Spinal cord (tissue), 9 donors: ENCODE measurements at regions not wholly inside any gene's neighbourhood (a gene's known extent, or its start where the extent isn't known, plus 50 kb on each side); places are given as distances from the start of the nearest gene placed in this dataset.

Experiments
- DNase-seq, 6 donors: peaks; one replicate each; pipeline versions ENCODE4 v3.0.0 to v3.0.0-alpha.2; 2013 to 2015; ENCODE audit warnings: low spot score in 6 of 6, low read depth in 4 of 6
- H3K27ac ChIP-seq: one replicate; pipeline ENCODE4 v1.5.1; 2013; ENCODE audit warnings: low read depth, low read length, control low read depth
- H3K27me3 ChIP-seq: one replicate; pipeline ENCODE4 v1.6.1; 2013; ENCODE audit warnings: low read length; ENCODE audit not compliant: control insufficient read depth, insufficient read depth
- H3K36me3 ChIP-seq: one replicate; pipeline ENCODE4 v1.6.1; 2013; ENCODE audit warnings: low read length; ENCODE audit not compliant: control insufficient read depth, insufficient read depth
- H3K4me1 ChIP-seq: one replicate; pipeline ENCODE4 v1.6.1; 2013; ENCODE audit warnings: low read length; ENCODE audit not compliant: control insufficient read depth, insufficient read depth
- H3K4me3 ChIP-seq: one replicate; pipeline ENCODE4 v1.5.1; 2013; ENCODE audit warnings: low read depth, low read length, control low read depth
- H3K9me3 ChIP-seq: one replicate; pipeline ENCODE4 v1.6.1; 2013; ENCODE audit warnings: low read length; ENCODE audit not compliant: control insufficient read depth, insufficient read depth
- WGBS: methylation state at CpG from one replicate; pipeline ENCODE4 v1.1.5; 2013; ENCODE audit warnings: missing lambda C conversion rate; ENCODE audit not compliant: insufficient coverage; 5-methylcytosine and 5-hydroxymethylcytosine counted together
- donor health status: healthy.

DNA sequence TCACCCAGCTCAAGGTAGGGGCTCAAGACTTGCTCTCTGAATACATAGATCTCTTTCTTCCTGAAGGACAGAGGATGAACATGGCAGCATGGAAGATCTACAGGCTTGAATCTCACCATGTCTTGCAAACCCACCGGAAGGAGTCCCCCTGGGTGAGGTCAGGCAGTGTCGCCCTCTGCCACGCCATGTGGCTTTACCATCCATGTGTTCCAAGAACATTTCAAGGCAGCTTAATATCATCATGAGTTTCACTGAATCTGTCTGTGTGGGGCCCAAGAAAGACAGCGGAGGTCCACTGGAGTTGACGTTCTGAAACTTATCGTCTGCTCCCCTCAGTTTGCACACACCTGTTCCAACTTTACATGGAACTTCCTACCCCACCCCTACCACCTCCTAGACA is 1202.6 kb downstream of the TBC1D22A start:
- H3K9me3 ChIP-seq = no peaks in the 10 kb centered on the region
- no peak overlapping the region for H3K27ac ChIP-seq
- no peaks in the 10 kb centered on the region for H3K4me1 ChIP-seq
- 98% methylated on average over 4 of the region's 6 CpGs for WGBS
- H3K4me3 ChIP-seq = no peak overlapping the region
- no peak for DNase-seq
- no peaks in the 10 kb centered on the region for H3K27me3 ChIP-seq
- no peaks in the 10 kb centered on the region for H3K36me3 ChIP-seq

DNA sequence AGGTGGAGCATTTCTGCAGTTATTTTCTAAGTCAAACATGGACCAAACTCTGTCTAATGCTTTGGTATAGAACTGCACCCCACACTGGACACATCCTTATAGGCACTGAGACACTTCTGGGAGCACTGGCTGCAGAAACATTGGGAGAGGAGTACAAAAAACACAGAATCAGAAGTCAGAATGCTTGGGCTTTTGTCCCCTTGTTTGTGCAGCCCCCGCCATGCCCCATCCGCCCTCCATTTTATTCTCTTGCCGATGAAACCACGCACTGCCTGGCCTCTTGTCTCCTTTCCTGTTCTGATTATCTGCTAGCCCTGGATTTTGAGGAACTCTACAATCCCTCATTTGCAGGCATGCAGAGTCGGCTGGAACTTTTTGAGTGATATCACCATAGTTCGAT is 1201.2 kb downstream of the TBC1D22A start:
- Histone ChIP-seq H3K36me3 (no peaks in the 10 kb centered on the region), H3K27ac (no peak overlapping the region), H3K4me3 (no peak overlapping the region), H3K4me1 (no peaks in the 10 kb centered on the region), H3K9me3 (no peaks in the 10 kb centered on the region), H3K27me3 (no peaks in the 10 kb centered on the region)
- 84% methylated on average over 4 of the region's 6 CpGs for WGBS
- DNase-seq = no peak

DNA sequence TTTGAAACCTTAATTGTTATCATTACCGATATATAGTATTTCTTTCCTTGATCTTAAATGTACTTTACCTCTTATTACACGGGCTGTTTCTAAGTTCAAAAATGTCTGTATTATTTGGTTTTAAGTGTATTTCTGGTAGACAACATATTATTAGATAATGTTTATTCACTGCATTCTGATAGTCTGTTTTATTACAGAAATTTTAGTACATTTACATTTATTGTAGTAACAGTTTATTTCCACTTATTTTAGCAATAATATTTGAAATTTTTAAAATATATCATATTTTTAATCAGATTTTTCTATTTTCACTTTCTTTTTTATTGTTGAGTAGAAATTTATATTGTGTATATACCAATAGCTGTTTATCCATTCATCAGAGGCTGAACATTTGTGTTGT is 1195.2 kb downstream of the TBC1D22A start:
- DNase-seq = no peak
- Histone ChIP-seq H3K27ac (no peak overlapping the region), H3K4me1 (no peaks in the 10 kb centered on the region), H3K9me3 (peaks cover 5% of the 10 kb centered on the region), H3K27me3 (no peaks in the 10 kb centered on the region), H3K36me3 (no peaks in the 10 kb centered on the region), H3K4me3 (no peak overlapping the region)
- WGBS = no CpG with 5 or more reads among the region's 2 CpGs

DNA sequence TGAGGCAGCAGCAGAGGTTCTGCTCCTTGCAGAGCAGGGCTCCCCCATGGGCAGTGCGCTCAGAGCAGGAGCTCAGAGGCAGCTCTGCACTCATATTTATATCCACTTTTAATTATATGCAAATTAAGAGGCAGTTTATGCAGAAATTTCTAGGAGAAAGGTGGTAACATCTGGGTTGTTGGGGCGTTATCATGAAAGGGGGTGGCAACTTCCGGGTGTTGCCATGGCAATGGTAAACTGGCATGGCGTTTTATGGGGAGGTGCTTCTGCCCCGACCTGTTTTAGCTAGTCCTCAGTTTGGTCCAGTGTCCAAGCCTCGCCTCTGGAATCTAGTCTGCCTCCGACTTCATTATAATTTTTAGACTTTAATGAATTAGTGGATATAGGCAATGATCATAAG is 1191.7 kb downstream of the TBC1D22A start:
- Histone ChIP-seq H3K27ac (no peak overlapping the region), H3K27me3 (no peaks in the 10 kb centered on the region), H3K9me3 (peaks cover 5% of the 10 kb centered on the region), H3K36me3 (no peaks in the 10 kb centered on the region), H3K4me1 (no peaks in the 10 kb centered on the region), H3K4me3 (no peak overlapping the region)
- 33% methylated on average over 1 of the region's 7 CpGs for WGBS
- no peak for DNase-seq

DNA sequence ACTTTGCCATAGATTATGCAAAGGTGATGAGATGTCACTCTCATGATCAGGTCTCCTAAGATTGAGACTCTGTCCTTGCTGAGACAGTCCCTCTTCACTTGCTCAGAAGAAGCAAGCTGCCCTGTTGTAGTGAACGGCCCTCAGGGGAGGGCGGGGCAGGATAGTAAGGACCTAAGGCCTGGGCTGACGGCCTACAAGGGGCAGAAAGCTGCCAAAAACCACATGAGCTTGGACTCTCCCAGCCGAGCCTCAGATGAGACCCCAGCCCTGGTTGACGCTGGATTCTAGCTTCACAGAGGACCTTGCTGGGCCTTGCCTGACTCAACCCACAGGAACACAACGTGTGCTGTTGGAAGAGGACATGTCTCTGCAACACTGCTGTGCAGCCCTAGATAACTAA is 1182.5 kb downstream of the TBC1D22A start:
- no peak for DNase-seq
- no peaks in the 10 kb centered on the region for H3K4me1 ChIP-seq

DNA sequence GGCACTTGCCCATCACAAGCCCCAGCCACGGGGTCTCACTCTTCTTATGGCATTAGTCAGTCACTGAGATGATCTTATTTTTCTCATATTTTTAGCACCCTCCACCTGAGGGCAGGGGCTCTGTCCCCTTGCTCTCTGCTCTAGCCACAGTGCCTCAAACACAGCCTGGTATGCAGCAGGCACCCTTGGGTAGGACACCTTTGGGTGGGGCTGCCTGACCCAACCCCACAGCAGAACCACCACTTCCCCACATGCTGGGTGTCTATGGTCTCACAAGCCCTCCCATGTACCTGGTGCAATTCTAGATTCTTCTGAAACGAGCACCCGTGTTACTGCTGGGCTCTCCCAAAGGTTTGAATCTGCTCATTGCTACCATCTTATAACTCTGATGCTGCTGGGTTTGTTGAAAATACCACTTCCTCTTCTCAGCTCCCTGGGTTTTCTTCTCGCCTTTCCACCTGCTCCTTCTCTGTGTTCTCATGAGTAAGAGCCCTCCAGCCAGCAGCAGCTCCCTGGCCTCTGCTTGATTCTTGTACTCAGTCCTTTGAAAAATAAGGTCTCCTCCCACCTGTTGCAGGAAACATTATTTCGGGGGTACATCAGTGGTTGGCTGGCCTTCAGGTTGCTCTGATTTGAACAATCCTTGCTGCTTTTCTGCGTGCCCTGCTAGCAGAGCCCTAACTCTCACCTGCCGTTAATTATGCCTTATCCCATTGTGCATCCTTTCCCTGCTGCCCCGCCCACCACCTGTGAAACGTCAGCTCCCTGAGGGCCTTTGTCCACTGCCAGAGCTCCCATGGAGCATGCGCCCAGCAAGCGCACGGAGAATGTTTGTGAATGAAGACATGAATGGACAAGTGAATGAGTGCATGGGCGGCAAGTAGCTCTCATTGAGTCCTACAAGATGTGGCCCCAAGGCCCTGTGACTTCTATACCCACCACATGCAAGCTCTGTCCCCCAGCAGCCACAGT is 1181.6 kb downstream of the TBC1D22A start:
- no peaks in the 10 kb centered on the region for H3K4me1 ChIP-seq
- H3K27me3 ChIP-seq = no peaks in the 10 kb centered on the region
- no peak for DNase-seq
- no peaks in the 10 kb centered on the region for H3K9me3 ChIP-seq
- no peak overlapping the region for H3K4me3 ChIP-seq
- 83% methylated on average over 11 of the region's 13 CpGs for WGBS
- H3K36me3 ChIP-seq = no peaks in the 10 kb centered on the region
- no peak overlapping the region for H3K27ac ChIP-seq

More for the DNA sequence above, 1182.5 kb downstream of the TBC1D22A start:
- H3K4me3 ChIP-seq = no peak overlapping the region
- no peaks in the 10 kb centered on the region for H3K36me3 ChIP-seq
- no peaks in the 10 kb centered on the region for H3K27me3 ChIP-seq
- no peak overlapping the region for H3K27ac ChIP-seq
- 90% methylated on average over 6 of the region's 6 CpGs for WGBS
- no peaks in the 10 kb centered on the region for H3K9me3 ChIP-seq

DNA sequence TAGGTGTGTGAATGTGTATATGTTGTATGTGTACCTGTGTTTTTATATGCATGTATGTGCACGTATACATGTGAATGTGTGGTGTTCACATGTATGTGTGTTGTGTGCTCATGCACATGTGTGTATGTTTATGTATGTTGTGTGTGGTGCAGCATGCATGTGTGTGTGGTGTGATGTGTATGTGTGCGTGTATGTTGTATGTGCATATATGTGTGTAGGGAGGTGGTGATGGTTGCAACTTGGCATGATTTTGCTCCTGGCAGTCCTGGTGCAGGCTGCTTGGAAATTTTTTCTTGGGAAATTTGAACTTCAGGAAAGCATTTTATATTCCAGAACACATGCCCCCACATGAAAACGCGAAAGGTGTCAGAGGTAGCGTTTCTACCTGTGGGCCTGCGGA is 1177.8 kb downstream of the TBC1D22A start:
- H3K9me3 ChIP-seq = no peaks in the 10 kb centered on the region
- no peaks in the 10 kb centered on the region for H3K27me3 ChIP-seq
- no peaks in the 10 kb centered on the region for H3K4me1 ChIP-seq
- no peak overlapping the region for H3K27ac ChIP-seq
- WGBS = 90% methylated on average over 6 of the region's 6 CpGs
- DNase-seq = no peak
- H3K4me3 ChIP-seq = no peak overlapping the region
- H3K36me3 ChIP-seq = no peaks in the 10 kb centered on the region

DNA sequence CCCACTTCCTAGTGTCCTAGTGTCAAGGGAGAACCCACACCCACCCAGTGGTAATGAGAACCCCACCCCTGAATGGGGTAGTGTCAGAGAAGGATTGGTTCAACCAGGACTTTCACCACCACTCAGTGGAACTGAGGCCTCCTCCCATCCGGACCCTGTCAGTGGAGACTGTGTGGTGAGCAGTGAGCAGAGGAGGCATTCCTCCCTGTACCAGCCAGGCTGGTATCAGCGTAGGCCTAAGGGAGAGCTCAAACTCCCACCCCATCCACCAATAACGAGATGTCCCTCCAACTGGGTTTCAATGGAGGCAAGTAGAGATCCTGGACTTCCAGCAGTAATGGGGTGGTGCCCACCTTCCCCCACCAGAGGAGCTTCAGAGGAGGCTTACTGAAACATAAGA is 1171.4 kb downstream of the TBC1D22A start:
- Histone ChIP-seq H3K27me3 (no peaks in the 10 kb centered on the region), H3K36me3 (no peaks in the 10 kb centered on the region), H3K9me3 (no peaks in the 10 kb centered on the region), H3K27ac (no peak overlapping the region), H3K4me3 (no peak overlapping the region), H3K4me1 (peaks cover 8% of the 10 kb centered on the region)
- no peak for DNase-seq
- WGBS = no CpG with 5 or more reads among the region's 3 CpGs

DNA sequence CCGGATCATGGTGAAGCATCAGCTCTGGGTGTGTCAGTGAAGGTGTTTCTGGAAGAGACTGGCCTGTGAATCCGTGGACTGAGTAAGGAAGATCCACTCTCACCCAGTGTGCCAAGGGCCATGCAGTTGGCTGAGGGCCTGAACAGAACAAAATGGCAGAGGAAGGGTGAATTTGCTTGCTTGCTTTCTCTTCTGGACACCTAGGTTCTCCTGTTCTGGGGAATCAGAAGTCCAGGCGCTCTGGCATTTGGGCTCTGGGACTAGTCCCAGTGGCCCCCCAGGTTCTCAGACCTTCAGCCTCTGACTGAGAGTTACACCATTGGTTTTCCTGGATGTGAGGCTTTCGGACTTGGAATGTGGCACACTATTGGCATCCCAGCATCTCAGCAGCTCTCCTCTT is 1170.8 kb downstream of the TBC1D22A start:
- no peak for DNase-seq
- Histone ChIP-seq H3K27me3 (no peaks in the 10 kb centered on the region), H3K36me3 (no peaks in the 10 kb centered on the region), H3K9me3 (no peaks in the 10 kb centered on the region), H3K4me1 (peaks cover 9% of the 10 kb centered on the region), H3K27ac (no peak overlapping the region), H3K4me3 (no peak overlapping the region)
- 91% methylated on average over 4 of the region's 4 CpGs for WGBS

DNA sequence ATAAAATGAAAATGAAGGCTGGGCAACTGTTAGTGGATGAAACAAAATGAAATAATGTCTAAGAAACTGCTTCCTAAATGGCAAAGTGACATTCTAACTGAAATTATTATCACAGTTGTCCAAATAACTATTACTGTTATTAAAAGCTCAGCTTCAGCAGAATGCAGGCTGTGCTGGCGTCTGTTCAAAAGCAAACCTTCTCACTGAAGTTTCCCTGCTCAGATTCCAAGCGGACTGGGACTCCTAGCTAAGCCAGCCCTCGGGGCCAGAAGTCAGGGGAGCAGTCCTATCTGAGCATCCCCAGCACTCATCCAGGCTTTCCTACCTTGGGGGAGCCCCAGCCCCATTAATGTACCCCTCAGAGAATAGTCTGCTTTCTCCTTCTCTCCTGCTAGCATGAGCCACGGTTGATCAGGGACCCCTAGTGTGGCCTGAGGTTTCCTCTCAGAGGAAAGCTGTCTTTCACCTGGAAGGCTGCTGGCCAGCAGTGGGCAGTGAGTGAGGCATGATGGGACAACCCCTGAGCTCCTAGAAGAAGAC is 1167.3 kb downstream of the TBC1D22A start:
- peak in 1 of 6 donors; percentile 34 for DNase-seq
- Histone ChIP-seq H3K27me3 (no peaks in the 10 kb centered on the region), H3K9me3 (no peaks in the 10 kb centered on the region), H3K4me3 (no peak overlapping the region), H3K36me3 (no peaks in the 10 kb centered on the region), H3K27ac (no peak overlapping the region), H3K4me1 (peaks cover 16% of the 10 kb centered on the region)
- WGBS = 71% methylated on average over 3 of the region's 4 CpGs
